Activated T-helper 1 cell treated with Interleukin-2 at 50 U/mL for 16 hours (primary cell): ENCODE measurements at regions not wholly inside any gene's neighbourhood (a gene's known extent, or its start where the extent isn't known, plus 50 kb on each side); places are given as distances from the start of the nearest gene placed in this dataset.
"Not testable (repeated sequence)": the region's sequence is repeated elsewhere in the genome, so short reads cannot be mapped to it uniquely, and the experiment has no call there.

ENCODE experiments used
- DNase-seq: peaks from one replicate; pipeline ENCODE4 v3.0.0-alpha.2; 2020; ENCODE audit warnings: low read depth

GRCh38 chr5:99315413-99316183 is 386.8 kb upstream of the CHD1 start:
- DNase-seq = no peak

DNA sequence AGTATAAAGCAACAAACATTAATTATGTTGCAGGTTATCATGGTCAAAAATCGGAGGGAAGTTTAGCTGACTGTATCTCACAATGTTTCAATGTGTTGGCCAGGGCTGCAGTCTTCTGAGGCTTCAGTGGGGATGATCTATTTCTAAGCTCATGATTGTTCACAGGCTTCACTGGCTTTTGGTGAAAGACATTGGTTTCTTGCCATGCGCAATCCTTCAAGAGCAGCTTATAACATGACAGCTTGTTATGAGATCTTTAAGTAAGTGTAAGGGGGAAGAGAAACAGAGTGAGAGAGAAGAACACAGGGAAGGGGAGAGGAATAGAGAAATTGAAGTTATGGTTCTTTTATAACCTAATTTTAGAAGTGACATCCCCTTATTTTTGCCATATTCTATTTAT is 385.9 kb upstream of the CHD1 start:
- DNase-seq = no peak

DNA sequence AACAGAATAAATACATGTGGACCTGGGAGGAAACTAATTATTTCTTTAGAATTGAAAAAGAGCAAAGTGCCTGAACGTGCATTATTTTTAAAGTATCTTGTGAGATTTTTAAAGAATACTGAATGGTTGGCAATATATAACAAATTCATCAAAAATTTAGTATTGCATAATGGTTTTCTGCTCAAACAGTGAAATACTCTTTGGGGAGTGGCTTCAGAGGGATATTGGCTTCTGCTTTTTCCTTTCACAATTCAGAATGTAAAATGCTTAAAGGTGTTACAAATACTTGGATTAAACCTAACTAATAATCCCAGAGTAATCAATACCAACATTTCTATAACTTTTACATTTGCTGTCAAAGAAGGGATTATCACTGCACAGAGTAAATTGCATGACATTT is 379.3 kb upstream of the CHD1 start:
- no peak for DNase-seq

DNA sequence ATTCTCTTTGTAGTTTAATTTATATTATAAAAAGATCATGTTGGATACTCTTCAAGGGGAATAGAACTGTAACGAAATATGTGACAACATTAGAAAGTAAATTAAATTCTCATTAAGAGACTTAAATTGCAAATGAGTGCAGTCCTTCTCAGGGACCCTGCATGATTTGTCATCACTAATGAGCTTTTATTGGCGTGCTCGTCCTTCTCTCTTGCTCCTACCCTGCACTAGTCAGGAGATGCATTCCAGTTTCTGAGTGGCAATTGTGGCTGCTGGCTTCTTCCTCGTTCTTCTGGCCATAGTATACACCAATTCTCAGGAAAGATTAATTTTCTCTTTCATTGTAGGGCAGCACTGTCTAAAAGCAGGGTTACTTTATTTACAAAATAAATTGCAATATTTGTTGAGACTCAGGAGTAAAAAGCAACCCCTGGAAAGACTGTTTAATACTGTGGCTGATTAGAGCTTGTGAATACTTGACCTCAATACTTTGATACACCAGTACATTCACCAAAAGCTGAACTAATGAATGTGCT is 376.3 kb upstream of the CHD1 start:
- no peak for DNase-seq

DNA sequence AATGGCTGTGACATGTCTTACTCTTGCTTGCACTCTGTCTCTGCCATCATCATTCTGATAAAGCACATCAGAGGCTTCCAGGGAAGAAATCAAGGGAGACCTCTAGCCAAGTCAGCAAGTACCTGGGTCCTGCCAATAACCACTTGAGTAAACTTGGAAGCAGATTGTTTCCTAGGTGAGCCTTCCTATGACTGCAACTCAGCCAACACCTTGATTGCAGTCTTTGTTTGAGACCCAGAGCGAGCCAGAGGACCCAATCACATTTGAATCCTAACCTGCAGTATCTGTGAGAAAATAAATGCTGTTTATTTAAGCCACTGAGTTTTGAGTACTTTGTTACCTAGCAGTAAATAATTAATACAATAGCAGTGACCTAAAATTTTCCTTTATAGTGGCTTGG is 356.8 kb upstream of the CHD1 start:
- no peak for DNase-seq

GRCh38 chr5:99275128-99275527 is 346.3 kb upstream of the CHD1 start:
- no peak for DNase-seq

DNA sequence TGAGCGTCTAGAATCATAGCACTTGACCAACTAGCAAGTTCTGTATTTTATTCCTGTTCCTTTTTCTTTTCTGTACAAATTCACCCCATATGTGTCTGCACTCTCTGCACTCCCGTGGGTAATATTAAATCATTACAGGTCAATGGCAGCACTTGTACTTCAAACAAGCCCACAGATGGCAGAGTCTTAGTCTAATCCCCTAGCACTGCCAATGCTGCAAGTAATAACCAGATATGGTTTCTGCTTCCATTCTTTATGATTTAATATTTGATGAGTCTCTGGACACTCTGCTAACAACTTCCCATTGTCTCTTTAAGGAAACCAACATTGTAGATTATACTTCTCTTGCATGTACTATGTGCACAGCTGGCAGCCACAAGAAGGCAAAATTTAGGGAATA is 343.8 kb upstream of the CHD1 start:
- DNase-seq = no peak

GRCh38 chr5:99258819-99259218 is 330.0 kb upstream of the CHD1 start:
- DNase-seq = no peak

- no peak for DNase-seq
These were observed 319.3 kb upstream of the CHD1 start for GRCh38 chr5:99248066-99248465.

DNA sequence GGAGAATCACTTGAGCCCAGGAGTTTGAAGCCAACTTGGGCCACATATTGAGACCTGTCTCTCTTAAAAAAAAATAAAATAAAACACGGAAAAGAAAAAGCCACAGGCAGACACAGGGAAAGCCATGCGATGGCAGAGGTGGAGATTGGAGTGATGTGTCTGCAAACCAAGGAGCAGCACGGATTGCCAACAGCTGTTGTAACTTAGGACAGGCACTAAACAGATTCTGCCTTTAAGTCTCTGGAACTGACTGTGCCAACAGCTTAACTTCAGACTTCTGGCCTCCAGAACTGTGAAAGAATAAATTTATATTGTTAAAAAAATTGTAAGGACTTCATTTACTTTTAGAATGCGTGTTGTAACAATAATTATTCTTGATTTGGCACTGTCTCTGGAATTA is 318.5 kb upstream of the CHD1 start:
- no peak for DNase-seq

GRCh38 chr5:99243111-99243510 is 314.3 kb upstream of the CHD1 start:
- no peak for DNase-seq

- no peak for DNase-seq
These were observed 311.1 kb upstream of the CHD1 start for GRCh38 chr5:99239826-99240360.

DNA sequence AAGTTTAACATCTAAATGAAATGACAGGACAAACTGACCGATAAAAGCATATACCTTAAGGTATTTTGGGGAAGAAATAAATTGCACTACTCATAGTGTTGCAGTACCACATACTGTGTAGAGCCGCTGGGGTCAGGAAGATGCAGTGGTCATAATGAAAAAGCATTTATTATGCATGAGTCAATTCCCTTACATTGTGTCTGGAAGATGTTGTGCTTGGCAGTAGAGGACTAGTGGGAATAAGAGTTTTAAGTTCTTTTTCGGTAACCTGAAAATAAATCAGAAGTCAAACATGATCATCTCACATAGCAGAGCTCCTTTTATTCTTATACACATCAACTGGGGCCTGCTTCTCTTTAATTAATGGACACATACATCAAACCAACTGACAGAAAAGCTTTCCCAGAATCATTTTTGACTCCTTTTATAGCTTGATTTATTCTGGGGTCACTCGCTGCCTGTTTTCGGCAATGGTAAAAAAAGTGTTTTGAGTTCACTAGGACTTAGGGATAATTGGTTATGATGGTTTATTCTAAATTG is 262.5 kb upstream of the CHD1 start:
- no peak for DNase-seq

DNA sequence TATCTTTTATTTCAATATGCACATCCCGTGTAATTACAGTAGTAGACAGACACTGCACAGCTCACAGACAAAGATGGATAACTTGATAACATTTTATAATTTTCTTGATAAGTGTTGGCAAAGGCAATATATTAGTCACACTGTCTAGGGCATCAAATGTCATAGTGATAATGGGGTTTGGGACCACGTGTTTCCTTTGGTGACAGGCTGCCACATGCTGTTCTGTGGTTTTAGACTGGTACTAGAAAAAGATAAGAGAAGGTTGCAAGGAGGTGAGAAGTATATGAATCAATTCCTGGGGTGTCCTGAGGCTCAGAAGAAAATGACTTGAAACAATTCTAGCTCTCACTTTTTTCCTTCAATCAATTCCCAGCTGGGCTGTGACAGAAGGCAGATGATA is 258.8 kb upstream of the CHD1 start:
- DNase-seq = no peak

GRCh38 chr5:99179206-99179605 is 250.4 kb upstream of the CHD1 start:
- no peak for DNase-seq

DNA sequence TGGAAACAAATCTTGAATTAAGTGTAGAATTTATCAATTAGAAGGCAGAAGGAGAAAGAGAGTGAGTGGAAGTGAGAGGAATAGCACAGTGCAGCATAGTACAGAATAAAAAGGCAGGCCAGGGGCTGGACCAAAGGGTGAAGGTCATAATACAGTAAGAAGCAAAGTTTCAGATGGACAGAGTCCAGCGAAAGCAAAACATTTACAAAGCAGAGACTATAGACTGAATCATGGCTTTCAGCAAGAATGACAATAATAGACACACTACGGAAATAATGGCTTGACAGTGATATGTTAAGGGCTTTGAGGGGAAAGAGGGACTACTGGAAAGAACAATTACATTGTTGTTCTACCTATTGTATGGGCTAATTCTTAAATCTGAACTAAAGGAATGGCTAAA is 249.0 kb upstream of the CHD1 start:
- DNase-seq = no peak

DNA sequence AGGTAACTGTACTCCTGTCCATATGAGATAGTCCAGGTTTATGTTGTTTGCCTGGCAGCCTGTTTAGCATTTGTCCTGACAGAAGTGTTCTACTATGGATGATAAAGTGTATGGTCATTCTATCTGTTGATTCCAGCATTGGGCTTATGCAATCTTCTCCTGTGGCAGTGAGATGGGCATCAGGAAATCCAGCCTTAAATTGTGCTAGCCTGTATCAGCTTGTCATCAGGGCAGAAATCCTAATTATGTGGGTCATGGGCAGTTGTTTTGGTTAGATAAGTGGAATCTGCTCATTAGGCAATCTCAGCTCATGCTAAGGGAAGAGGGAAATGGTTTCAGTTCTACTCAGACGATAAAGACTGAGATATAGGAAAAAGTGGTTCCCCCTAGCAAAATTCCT is 247.4 kb upstream of the CHD1 start:
- DNase-seq = no peak

DNA sequence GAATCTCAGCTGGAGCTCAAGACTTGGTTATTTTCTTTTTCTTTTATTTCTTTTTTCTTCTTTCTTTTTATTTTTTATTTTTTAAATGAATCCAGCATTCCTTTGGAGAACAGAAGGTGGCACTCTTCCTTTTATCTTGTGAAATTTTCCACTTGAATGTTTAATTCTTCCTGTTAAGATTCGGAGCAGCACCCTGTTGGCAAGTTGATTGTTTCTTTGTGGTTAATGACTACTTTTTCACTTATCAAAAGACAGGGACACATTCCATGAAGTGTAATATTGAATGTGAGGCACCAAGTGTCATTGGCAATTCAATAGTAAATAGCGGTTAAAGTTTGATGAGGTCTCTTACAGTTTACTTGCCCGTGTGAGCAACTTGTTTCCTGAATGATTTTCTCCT is 240.5 kb upstream of the CHD1 start:
- DNase-seq = no peak

DNA sequence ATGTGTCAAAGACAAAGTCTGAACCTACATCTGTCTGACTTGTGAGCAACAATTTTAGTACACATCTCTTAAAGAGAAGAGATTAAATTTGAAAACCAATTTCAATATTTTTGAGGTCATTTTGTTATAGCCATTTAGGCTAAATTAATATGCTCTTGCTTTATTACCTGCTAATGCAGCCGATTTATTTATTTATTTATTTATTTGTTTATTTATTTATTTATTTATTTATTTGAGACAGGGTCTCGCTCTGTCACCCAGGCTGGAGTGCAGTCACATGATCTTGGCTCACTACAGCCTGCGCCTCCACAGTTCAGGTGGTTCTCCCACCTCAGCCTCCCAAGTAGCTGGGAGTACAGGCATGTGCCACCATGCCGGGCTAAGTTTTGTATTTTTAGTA is 232.7 kb upstream of the CHD1 start:
- DNase-seq = not testable (repeated sequence)

DNA sequence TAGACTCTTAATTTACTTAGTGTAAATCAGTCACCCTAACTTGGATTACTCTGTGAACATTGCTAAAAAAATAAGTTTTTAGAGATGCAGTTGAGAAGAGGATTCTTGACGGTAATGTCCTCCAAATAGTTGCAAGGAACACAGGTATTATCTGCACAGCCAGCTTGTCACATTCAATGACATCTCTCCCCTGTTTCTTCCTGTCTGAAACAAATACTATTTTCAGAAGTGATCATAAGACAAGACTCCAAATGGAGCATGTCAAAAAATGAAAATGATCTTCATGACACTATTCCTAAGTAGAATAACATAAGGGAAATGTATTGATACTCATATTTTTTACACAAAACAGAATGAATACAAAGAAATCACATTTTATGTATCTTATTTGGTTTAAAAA is 227.9 kb upstream of the CHD1 start:
- no peak for DNase-seq

DNA sequence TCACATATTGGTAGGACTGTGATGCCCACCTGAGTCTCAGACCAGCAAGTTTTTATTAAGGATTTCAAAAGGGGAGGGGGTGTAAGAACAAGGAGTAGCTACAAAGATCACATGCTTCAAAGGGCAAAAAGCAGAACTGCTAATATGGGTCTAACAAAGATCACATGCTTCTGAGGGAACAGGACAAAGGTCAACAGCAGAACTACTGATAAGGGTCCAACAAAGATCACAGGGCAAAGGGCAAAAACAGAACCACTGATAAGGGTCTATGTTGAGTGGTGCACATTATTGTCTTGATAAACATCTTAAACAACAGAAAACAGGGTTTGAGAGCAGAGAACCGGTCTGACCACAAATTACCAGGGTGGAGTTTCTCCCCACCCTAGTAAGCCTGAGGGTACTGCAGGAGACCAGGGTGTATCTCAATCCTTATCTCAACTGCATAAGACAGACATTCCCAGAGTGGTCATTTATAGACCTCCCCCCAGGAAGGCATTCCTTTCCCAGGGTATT is 214.5 kb upstream of the CHD1 start:
- DNase-seq = not testable (repeated sequence)

GRCh38 chr5:99141534-99142128 is 212.8 kb upstream of the CHD1 start:
- DNase-seq = no peak

- no peak for DNase-seq
These were observed 210.1 kb upstream of the CHD1 start for GRCh38 chr5:99138911-99139310.
